Brain microvascular endothelial cell (primary cell): ENCODE measurements at regions not wholly inside any gene's neighbourhood (a gene's known extent, or its start where the extent isn't known, plus 50 kb on each side); places are given as distances from the start of the nearest gene placed in this dataset.

Source experiments
- DNase-seq: peaks from one replicate; pipeline ENCODE4 v3.0.0-alpha.2; 2020
- H3K27ac ChIP-seq: fragments of 250-450 bp; sonication (Bioruptor Pico); 2 replicates; pipeline ENCODE4 v1.5.1; 2020; ENCODE audit warnings: mild to moderate bottlenecking, moderate library complexity
- H3K27me3 ChIP-seq: fragments of 250-450 bp; sonication (Bioruptor Pico); replicated peaks from 2 replicates; pipeline ENCODE4 v1.5.1; 2020; ENCODE audit warnings: mild to moderate bottlenecking
- H3K36me3 ChIP-seq: fragments of 250-450 bp; sonication (Bioruptor Pico); replicated peaks from 2 replicates; pipeline ENCODE4 v1.5.1; 2020; ENCODE audit warnings: mild to moderate bottlenecking
- H3K4me3 ChIP-seq: 2 replicates; pipeline ENCODE4 v1.5.1; 2011; ENCODE audit warnings: low read depth, mild to moderate bottlenecking, control low read depth, low read length, moderate library complexity
- in situ Hi-C: cut with HindIII; loops from 2 replicates; pipeline ENCODE4 v1.10.0; 2017; ENCODE audit warnings: low sequenced_read_pairs, low pct_ligation_motif_present
- TF ChIP-seq, protein P1 (sequence below): IDR thresholded peaks from 2 replicates; pipeline ENCODE4 v1.5.1; 2011; ENCODE audit warnings: low read depth, mild to moderate bottlenecking, moderate library complexity, low read length, control low read depth, inconsistent platforms; ENCODE audit errors: missing control alignments

DNA sequence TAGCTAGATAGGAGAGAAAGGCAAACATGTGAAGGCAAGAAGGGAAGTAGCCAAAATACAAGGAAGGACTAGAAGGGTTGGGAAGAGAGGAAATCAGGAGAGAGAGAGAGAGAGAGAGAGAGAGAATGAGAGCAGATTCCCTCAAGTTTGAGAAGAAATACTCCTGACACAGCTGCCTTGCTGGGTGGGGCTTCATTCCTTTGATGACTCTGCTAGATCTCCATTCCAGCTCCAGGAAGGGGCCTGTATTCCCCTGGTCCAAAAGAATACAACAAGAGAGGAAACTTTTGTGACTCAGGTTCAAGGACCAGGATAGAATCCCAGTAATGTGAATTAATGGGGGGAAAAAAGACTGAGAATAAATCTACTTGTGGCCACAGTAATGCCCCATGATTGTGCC is 62.9 kb upstream of the SPON1 start:
- in situ Hi-C loops, result no loop called here
- DNase-seq, result no peak
- no peak overlapping the region for H3K27ac ChIP-seq
- no peak overlapping the region for H3K4me3 ChIP-seq
- TF ChIP-seq, protein P1, sequence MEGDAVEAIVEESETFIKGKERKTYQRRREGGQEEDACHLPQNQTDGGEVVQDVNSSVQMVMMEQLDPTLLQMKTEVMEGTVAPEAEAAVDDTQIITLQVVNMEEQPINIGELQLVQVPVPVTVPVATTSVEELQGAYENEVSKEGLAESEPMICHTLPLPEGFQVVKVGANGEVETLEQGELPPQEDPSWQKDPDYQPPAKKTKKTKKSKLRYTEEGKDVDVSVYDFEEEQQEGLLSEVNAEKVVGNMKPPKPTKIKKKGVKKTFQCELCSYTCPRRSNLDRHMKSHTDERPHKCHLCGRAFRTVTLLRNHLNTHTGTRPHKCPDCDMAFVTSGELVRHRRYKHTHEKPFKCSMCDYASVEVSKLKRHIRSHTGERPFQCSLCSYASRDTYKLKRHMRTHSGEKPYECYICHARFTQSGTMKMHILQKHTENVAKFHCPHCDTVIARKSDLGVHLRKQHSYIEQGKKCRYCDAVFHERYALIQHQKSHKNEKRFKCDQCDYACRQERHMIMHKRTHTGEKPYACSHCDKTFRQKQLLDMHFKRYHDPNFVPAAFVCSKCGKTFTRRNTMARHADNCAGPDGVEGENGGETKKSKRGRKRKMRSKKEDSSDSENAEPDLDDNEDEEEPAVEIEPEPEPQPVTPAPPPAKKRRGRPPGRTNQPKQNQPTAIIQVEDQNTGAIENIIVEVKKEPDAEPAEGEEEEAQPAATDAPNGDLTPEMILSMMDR, result no peak
- H3K27me3 ChIP-seq, result no peaks in the 10 kb centered on the region
- no peaks in the 10 kb centered on the region for H3K36me3 ChIP-seq

DNA sequence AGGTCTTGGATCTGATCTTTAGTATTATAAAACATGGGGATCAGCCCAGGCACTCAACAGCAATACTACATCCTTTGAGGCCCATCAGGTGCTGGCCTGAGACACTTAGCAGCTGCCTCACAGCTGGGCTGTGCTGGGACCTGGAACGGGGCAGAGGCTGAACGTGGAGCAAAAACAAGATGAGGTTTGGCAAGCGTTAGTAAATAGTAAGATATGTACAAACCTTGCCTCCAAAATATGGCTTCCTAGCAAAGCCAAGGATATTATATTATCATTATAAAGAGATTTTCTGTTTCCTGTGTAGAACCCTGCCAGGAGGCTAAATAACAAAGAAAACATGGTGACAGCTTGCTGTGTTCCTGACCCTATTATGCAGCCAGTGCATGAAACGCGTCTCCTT is 60.0 kb upstream of the SPON1 start:
- no peak for DNase-seq
- no peaks in the 10 kb centered on the region for H3K27me3 ChIP-seq
- in situ Hi-C loops, result no loop called here
- no peak overlapping the region for H3K4me3 ChIP-seq
- no peaks in the 10 kb centered on the region for H3K36me3 ChIP-seq
- H3K27ac ChIP-seq, result no peak overlapping the region
- TF ChIP-seq, protein P1, result no peak

DNA sequence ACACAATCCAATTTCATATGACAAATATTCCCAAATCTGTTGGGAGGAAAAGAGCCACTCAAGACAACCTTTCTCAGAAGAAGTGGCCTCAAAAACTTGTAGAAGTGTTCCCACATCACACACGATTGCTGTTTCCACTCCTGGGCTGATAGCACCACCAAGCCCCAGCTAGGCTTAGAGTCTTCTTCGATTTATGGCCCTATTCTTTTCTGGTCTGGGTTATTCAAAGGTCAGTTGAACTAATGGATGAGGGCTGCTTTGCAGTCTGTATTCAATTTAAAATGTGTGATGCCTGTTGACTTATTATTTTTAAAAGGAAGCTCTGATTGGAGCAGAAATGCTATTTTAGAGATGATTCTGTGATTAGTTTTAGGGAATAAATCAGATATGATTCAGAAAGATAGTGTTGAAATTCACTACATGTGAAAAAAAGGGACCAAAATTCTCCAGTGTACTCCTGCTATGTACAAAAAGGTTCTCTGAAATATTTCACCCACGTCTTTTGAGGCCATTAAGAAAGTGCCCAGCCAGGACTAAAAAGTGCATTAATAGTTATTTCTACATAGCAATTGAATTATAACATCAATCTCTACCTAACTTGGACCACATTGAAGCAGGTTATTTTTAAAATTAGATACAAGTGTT is 57.3 kb upstream of the SPON1 start:
- Histone ChIP-seq H3K27me3 (no peaks in the 10 kb centered on the region), H3K27ac (no peak overlapping the region), H3K4me3 (no peak overlapping the region), H3K36me3 (no peaks in the 10 kb centered on the region)
- in situ Hi-C loops, result no loop called here
- DNase-seq, result no peak
- TF ChIP-seq, protein P1, result no peak

DNA sequence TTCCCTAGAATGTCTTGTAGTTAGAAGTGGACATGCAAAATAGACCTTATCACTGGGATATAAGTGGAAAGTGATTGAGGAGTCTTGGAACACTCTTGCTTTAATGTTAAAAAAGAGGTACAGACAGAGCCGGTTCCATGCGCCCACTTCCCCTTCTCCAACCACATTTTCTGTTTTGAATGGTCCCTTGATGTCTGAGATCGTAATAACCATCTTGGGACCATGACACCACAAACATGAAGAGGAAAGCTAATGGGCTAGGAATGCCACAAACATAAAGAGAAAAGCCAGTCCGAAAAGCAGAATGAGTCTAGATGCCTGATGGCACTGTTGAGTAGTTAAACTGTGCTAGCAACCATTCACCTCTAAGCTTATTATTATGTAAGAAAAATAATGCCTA is 54.8 kb upstream of the SPON1 start:
- no peaks in the 10 kb centered on the region for H3K36me3 ChIP-seq
- H3K4me3 ChIP-seq, result no peak overlapping the region
- TF ChIP-seq, protein P1, result no peak
- H3K27me3 ChIP-seq, result no peaks in the 10 kb centered on the region
- in situ Hi-C loops, result no loop called here
- H3K27ac ChIP-seq, result no peak overlapping the region
- no peak for DNase-seq

DNA sequence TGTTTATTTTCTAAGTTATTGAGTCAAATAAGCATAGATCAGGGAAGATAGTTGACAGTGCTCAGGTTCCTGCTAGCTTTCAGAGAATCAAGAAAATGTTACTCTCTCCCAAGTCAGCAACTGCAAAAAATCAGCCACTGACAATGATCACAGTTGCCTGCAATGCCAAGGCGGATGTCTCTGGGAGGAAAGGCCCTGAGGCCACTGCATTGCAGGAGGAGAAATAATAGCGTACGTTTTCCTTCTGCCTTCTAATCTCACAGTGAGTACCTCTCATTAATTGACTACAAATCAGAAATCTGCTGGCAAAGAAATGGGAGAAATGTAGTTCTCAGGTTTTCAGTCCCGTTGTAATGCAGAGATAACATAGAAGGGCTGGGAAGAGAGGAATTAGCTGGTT is 54.0 kb upstream of the SPON1 start:
- in situ Hi-C loops, result no loop called here
- no peak for DNase-seq
- no peak overlapping the region for H3K27ac ChIP-seq
- H3K4me3 ChIP-seq, result no peak overlapping the region
- TF ChIP-seq, protein P1, result no peak
- no peaks in the 10 kb centered on the region for H3K27me3 ChIP-seq
- no peaks in the 10 kb centered on the region for H3K36me3 ChIP-seq
